ENCODE measurements at regions not wholly inside any gene's neighbourhood (a gene's known extent, or its start where the extent isn't known, plus 50 kb on each side); places are given as distances from the start of the nearest gene placed in this dataset.

- no peaks in the 10 kb centered on the region for H3K9me3 Mint-ChIP-seq (ENCODE audit: unreplicated experiment)
- Histone ChIP-seq H3K4me1 (no peaks in the 10 kb centered on the region), H3K9me3 (no peaks in the 10 kb centered on the region), H3K36me3 (ENCODE audit: control insufficient read depth, insufficient read depth, low read length) (no peaks in the 10 kb centered on the region), H3K27me3 (replicated peaks; ENCODE audit: control insufficient read depth, insufficient read depth, low read length) (no peaks in the 10 kb centered on the region), H3K4me3 (ENCODE audit: low read depth, low read length) (no peak overlapping the region)
- no peaks in the 10 kb centered on the region for H3K27me3 Mint-ChIP-seq (ENCODE audit: insufficient read depth, unreplicated experiment)
- no peak overlapping the region for H3K27ac Mint-ChIP-seq (ENCODE audit: unreplicated experiment)
- TF ChIP-seq CTCF (IDR thresholded peaks at IDR 0.05; ENCODE audit: insufficient read depth in 1 of 2, low read depth in 1 of 2, low read length in 1 of 2, severe bottlenecking in 1 of 2, unreplicated experiment in 1 of 2): no peak
- CTCF ChIA-PET: no interaction called here
- no TSS peak for BruUV-seq (replicated peaks)
- H3K36me3 Mint-ChIP-seq (ENCODE audit: insufficient read depth, unreplicated experiment): no peaks in the 10 kb centered on the region
- no peak for DNase-seq
- intact Hi-C loops (cut with micrococcal nuclease; ENCODE audit: unreplicated experiment): no loop called here
- POLR2A ChIA-PET: no interaction called here
- no peaks in the 10 kb centered on the region for H3K4me1 Mint-ChIP-seq (ENCODE audit: low read depth, unreplicated experiment)
- no peak overlapping the region for H3K4me3 Mint-ChIP-seq (ENCODE audit: unreplicated experiment)
Observed at GRCh38 chr21:16076465-16076864, 346.7 kb downstream of the USP25 start.

- Mint-ChIP-seq H3K27me3 (ENCODE audit: insufficient read depth, unreplicated experiment) (no peaks in the 10 kb centered on the region), H3K9me3 (ENCODE audit: unreplicated experiment) (no peaks in the 10 kb centered on the region), H3K4me3 (ENCODE audit: unreplicated experiment) (no peak overlapping the region), H3K36me3 (ENCODE audit: insufficient read depth, unreplicated experiment) (no peaks in the 10 kb centered on the region), H3K27ac (ENCODE audit: unreplicated experiment) (no peak overlapping the region), H3K4me1 (ENCODE audit: low read depth, unreplicated experiment) (no peaks in the 10 kb centered on the region)
- no peak for TF ChIP-seq CTCF (IDR thresholded peaks at IDR 0.05; ENCODE audit: insufficient read depth in 1 of 2, low read depth in 1 of 2, low read length in 1 of 2, severe bottlenecking in 1 of 2, unreplicated experiment in 1 of 2)
- no peak for DNase-seq
- H3K27me3 ChIP-seq (replicated peaks; ENCODE audit: control insufficient read depth, insufficient read depth, low read length): no peaks in the 10 kb centered on the region
- H3K36me3 ChIP-seq (ENCODE audit: control insufficient read depth, insufficient read depth, low read length): no peaks in the 10 kb centered on the region
- POLR2A ChIA-PET: no interaction called here
- H3K4me3 ChIP-seq (ENCODE audit: low read depth, low read length): no peak overlapping the region
- no TSS peak for BruUV-seq (replicated peaks)
- no peaks in the 10 kb centered on the region for H3K9me3 ChIP-seq
- H3K4me1 ChIP-seq: no peaks in the 10 kb centered on the region
- CTCF ChIA-PET: no interaction called here
- intact Hi-C loops (cut with micrococcal nuclease; ENCODE audit: unreplicated experiment): no loop called here
Observed at GRCh38 chr21:16078382-16078781, 348.6 kb downstream of the USP25 start.

- no peaks in the 10 kb centered on the region for H3K27me3 Mint-ChIP-seq (ENCODE audit: insufficient read depth, unreplicated experiment)
- CTCF ChIA-PET: no interaction called here
- H3K9me3 Mint-ChIP-seq (ENCODE audit: unreplicated experiment): no peaks in the 10 kb centered on the region
- Histone ChIP-seq H3K9me3 (no peaks in the 10 kb centered on the region), H3K36me3 (ENCODE audit: control insufficient read depth, insufficient read depth, low read length) (no peaks in the 10 kb centered on the region), H3K4me3 (ENCODE audit: low read depth, low read length) (no peak overlapping the region), H3K27me3 (replicated peaks; ENCODE audit: control insufficient read depth, insufficient read depth, low read length) (no peaks in the 10 kb centered on the region), H3K4me1 (no peaks in the 10 kb centered on the region)
- intact Hi-C loops (cut with micrococcal nuclease; ENCODE audit: unreplicated experiment): loop anchor here (10.0 kb wide), 1 partner anchor 115 kb away; no protein-coding TSS in a partner anchor
- H3K4me1 Mint-ChIP-seq (ENCODE audit: low read depth, unreplicated experiment): no peaks in the 10 kb centered on the region
- no peak for DNase-seq
- no peak overlapping the region for H3K4me3 Mint-ChIP-seq (ENCODE audit: unreplicated experiment)
- no peaks in the 10 kb centered on the region for H3K36me3 Mint-ChIP-seq (ENCODE audit: insufficient read depth, unreplicated experiment)
- no peak overlapping the region for H3K27ac Mint-ChIP-seq (ENCODE audit: unreplicated experiment)
- no peak for TF ChIP-seq CTCF (IDR thresholded peaks at IDR 0.05; ENCODE audit: insufficient read depth in 1 of 2, low read depth in 1 of 2, low read length in 1 of 2, severe bottlenecking in 1 of 2, unreplicated experiment in 1 of 2)
- BruUV-seq (replicated peaks): no TSS peak
- POLR2A ChIA-PET: no interaction called here
Observed at GRCh38 chr21:16079830-16080229, 350.0 kb downstream of the USP25 start.
